GM21381 (cell line): ENCODE measurements at regions not wholly inside any gene's neighbourhood (a gene's known extent, or its start where the extent isn't known, plus 50 kb on each side); places are given as distances from the start of the nearest gene placed in this dataset.
"Not testable (repeated sequence)": the region's sequence is repeated elsewhere in the genome, so short reads cannot be mapped to it uniquely, and the experiment has no call there.

Experiments
- ATAC-seq: cut with Tn5 transposase; IDR thresholded peaks from one replicate; pipeline ENCODE4 v1.9.1; 2021; ENCODE audit warnings: mild to moderate bottlenecking, moderate library complexity; ENCODE audit not compliant: unreplicated experiment

- ATAC-seq = no peak
Observed at GRCh38 chr1:94675373-94675772, 133.8 kb upstream of the F3 start.

GRCh38 chr1:94674876-94675275 lies 133.3 kb upstream of the F3 start:
- no peak for ATAC-seq

DNA sequence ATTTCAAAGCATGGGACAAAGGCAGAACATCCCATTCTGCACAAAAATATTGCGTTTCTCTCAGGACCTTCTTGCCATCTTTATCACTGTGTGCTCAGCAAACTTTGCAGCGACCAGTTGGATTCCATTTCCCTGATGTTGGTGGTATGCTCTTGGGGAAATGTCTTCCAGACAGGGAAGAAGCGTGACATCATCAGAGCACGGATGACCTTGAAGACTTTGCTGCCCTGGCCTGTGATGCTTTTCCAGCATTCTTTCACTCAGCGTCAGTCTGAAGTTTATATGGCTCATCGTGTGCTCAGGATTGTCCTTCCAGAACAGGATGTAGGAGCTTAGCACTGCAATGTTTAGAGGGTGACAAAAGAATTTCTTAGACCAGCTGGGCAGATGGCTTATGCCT lies 131.4 kb upstream of the F3 start:
- no peak for ATAC-seq

DNA sequence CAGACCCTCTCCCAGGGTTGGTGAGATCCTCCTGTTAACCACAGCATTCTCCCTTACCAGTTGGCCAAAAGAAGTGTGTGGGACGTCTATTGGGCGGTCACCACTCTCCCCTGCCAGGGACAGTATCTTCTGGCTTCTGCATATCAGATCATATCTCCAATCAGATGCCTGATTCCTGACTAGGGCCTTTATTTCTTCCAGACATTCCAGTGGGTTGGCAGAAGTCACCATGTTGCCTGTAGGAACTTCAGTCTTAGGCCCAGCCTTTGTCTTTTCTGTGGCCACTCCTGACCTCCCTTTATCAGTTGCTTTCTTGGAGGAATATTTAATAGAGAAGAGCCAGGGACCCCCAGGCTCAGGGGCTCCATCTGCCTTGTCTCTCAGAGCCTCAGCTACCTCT lies 130.4 kb upstream of the F3 start:
- ATAC-seq = no peak

GRCh38 chr1:94670273-94670672 lies 128.7 kb upstream of the F3 start:
- ATAC-seq = no peak

DNA sequence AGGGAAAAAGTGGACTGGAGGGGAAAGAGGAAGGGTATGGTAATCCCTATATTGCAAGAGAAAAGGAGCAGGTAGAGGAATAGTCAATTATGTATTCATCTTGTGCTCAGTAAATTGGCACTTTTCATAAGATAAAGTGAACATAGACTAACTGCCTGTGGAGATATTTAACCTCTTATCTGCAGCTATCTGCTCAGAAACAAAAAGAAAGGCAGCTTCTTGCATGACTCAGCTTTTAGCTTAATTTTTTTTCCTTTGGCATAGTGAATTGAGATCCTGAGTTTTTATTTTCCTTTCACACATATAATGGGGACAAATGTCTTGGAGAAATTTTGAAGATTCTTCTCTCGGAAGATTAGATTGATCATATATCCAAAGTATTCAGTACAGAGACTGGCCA lies 127.6 kb upstream of the F3 start:
- no peak for ATAC-seq

GRCh38 chr1:94668528-94668927 lies 127.0 kb upstream of the F3 start:
- no peak for ATAC-seq

DNA sequence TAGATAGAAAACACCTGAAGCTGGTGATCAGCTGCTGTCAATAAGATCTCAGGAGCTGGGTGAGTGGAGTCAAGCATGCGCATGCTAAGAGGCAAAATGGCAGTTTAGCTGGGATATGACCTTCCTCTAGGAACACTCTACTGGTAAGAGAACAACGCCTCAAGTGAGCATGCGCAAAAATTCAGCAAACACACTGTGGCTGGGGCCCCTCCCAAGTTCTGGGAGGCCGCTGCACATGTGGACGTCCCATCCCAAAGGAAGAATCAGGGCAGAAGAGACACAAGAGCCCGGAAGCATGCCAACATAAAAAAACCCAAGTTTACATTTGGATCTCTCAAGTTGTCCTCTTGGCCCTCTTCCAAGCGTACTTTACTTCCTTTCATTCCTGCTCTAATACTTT lies 126.3 kb upstream of the F3 start:
- no peak for ATAC-seq

GRCh38 chr1:94666797-94667196 lies 125.2 kb upstream of the F3 start:
- no peak for ATAC-seq

- no peak for ATAC-seq
Observed at GRCh38 chr1:94661431-94661932, 119.9 kb upstream of the F3 start.

DNA sequence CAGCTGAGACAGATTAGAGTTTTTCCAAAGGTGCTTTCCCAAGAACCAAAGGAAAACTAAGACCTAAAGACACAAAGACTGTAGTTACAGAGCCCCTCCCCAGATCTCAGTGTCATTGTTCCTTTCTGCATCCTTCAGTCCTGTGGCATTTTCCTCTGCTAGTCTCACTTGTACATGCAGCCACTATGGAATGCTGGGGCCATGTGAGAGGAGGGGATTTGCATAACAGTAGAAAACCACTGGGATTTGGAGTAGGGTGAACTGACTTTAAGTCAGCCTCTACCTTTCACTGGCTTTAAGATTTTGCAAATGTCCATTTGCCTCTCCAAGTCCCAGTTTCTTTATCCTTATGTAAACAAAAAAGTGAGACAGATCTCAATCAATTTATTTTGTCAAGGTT lies 119.4 kb upstream of the F3 start:
- ATAC-seq = no peak

DNA sequence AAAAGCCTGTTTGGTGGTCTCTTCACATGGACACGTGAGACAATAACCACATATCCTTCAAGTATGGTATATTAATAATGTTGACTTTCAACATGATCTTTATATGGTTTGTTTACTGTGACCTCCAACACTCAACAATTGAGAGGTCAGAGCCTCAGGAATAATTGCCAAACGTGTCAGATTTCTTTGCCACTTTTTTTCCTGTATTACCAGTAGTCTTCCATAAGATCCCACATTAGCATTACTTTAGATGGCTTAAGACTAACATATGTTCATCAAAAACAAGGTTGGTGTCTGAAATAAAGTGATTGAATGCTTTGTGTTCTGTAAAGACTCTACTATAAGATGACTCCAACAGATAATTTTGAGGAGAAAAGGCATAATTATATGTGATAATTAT lies 118.7 kb upstream of the F3 start:
- ATAC-seq = no peak

GRCh38 chr1:94659202-94659601 lies 117.6 kb upstream of the F3 start:
- ATAC-seq = not testable (repeated sequence)

DNA sequence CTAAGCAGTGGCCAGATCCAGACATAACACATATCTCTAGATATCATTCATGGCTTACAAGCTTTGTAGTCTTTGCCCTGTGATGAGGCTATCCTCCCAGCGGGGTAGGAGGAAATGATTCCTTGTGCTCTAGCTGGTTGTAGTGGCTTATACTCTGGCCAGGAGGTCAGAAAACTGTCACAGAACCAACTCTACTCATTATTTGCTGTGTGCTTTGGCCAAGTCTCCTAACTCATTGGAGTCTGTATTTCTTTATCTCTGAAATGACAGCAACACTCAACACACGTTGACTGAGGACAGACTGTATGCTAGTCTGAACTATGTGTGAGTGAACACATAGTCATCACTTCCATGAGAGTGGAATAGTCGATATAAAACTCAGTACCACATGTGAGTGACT lies 116.7 kb upstream of the F3 start:
- no peak for ATAC-seq

DNA sequence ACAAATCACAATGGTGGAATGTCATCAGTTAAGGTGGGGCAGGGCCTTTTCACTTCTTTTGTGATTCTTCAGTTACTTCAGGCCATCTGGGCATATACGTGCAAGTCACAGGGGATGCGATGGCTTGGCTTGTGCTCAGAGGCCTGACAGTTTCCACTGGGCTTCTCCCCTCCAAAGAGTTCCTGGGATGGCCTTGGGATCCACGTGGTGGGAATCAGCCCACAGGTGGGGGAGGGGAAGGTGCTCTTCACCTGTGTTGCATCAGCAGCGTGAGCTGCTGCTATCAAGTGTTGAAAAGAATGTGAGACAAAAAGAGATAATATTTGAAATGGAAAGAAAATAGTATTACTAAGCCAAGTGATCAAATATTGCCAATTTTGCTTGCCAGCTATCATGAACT lies 116.2 kb upstream of the F3 start:
- ATAC-seq = not testable (repeated sequence)

- no peak for ATAC-seq
Observed at GRCh38 chr1:94656967-94657366, 115.4 kb upstream of the F3 start.

DNA sequence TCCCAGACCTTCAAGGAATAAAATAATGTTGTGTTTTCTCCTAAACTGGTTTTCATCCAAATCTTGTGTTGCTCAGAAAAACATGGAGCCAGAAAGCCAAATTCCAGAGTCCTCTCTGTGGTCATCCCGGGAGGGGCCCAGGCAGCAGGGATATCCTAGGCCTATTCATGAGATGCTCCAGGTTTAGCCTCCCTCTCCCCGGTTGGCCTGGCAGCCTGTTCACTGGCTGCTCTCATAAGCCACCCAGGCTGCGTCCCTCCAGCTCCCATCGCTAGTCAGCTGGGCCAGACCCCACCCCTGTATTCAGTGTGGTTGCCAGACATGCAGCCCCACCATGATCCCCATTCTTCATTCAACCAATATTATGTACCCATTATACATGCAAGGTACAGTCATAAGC lies 113.4 kb upstream of the F3 start:
- no peak for ATAC-seq

- ATAC-seq = no peak
Observed at GRCh38 chr1:94654459-94654858, 112.9 kb upstream of the F3 start.

- no peak for ATAC-seq
Observed at GRCh38 chr1:94654031-94654430, 112.5 kb upstream of the F3 start.

DNA sequence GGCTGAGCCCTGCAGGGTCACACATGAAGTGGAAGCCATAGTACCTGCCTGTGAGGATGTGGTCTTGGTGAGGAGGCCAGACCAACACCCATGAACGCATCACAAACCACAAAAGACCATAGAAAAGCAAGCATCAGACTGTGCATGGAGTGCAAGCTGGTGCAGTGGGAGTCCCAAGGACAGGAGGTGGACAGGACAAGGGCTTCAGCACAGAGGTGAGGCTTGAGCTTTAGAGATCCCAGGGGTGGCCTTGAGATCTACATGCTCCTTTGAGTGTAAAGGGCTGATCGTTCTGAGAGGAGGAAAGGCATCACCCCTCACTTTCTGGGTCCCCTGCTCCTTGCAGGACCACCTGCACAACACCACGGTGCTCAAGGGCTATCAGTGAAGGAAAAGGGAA lies 111.9 kb upstream of the F3 start:
- ATAC-seq = no peak

DNA sequence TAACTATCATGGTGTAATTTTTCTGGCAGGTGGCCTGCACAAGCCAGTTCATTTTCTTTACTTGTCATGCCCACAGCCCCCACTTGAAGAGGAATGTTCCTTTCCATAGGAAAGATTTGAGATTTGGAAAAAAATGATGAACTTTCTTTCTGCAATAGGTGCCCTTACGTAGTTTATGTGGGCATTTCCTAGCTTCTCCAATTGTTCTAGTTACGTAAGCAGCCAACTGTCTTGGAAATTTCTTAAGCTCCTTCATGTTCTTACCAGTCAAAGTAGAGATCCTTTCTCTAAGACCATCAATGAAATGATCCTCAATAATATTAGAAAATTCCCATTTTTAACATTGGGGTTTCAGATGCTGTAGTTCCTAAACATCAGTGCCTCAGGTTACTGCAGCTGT lies 109.5 kb upstream of the F3 start:
- ATAC-seq = no peak

DNA sequence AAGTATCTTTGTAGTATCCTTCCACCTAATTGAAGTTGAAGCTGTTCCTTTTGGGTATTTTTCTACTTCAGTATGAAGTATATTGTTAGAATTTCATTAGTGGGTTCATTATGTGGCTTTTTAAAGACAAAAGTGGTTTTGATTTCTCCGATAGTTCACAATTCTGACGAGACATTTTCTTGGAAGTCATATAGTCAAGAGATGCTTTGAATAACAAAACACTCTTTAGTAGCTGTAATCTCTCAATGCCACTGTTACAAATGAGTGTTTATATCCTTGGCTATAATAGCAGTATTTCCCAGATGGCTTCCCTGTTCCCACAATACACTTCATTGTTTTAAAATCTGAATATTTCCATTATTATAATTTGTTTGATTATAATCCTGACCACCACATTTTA lies 108.7 kb upstream of the F3 start:
- no peak for ATAC-seq

- ATAC-seq = no peak
Observed at GRCh38 chr1:94648225-94649007, 106.9 kb upstream of the F3 start.
